Progenitor cell of endocrine pancreas (in vitro differentiated cells): ENCODE measurements at regions not wholly inside any gene's neighbourhood (a gene's known extent, or its start where the extent isn't known, plus 50 kb on each side); places are given as distances from the start of the nearest gene placed in this dataset.

Experiments
- DNase-seq: peaks from one replicate; pipeline ENCODE4 v3.0.0; 2021; ENCODE audit warnings: low spot score; ENCODE audit not compliant: unreplicated experiment
- H3K27ac Mint-ChIP-seq: 2 replicates; pipeline ENCODE4 v1.8.0; 2021; ENCODE audit warnings: mild to moderate bottlenecking, moderate library complexity, mixed read lengths
- H3K27me3 Mint-ChIP-seq: 2 replicates; pipeline ENCODE4 v1.8.0; 2021; ENCODE audit warnings: mixed read lengths
- H3K36me3 Mint-ChIP-seq: 2 replicates; pipeline ENCODE4 v1.8.0; 2022; ENCODE audit warnings: mixed read lengths; ENCODE audit not compliant: insufficient read depth
- H3K4me1 Mint-ChIP-seq: 2 replicates; pipeline ENCODE4 v1.8.0; 2021; ENCODE audit warnings: low read depth, mixed read lengths
- H3K4me3 Mint-ChIP-seq: 2 replicates; pipeline ENCODE4 v1.8.0; 2021; ENCODE audit warnings: low read depth, mild to moderate bottlenecking, moderate library complexity, mixed read lengths
- H3K9me3 Mint-ChIP-seq: 2 replicates; pipeline ENCODE4 v1.8.0; 2021; ENCODE audit warnings: low read depth, mixed read lengths
- TF ChIP-seq, protein P1 (sequence below): fragments of 200-600 bp; sonication (generic); IDR thresholded peaks from one replicate; pipeline ENCODE4 v1.5.0; 2021; ENCODE audit warnings: antibody characterized with exemption, mild to moderate bottlenecking; ENCODE audit not compliant: unreplicated experiment

DNA sequence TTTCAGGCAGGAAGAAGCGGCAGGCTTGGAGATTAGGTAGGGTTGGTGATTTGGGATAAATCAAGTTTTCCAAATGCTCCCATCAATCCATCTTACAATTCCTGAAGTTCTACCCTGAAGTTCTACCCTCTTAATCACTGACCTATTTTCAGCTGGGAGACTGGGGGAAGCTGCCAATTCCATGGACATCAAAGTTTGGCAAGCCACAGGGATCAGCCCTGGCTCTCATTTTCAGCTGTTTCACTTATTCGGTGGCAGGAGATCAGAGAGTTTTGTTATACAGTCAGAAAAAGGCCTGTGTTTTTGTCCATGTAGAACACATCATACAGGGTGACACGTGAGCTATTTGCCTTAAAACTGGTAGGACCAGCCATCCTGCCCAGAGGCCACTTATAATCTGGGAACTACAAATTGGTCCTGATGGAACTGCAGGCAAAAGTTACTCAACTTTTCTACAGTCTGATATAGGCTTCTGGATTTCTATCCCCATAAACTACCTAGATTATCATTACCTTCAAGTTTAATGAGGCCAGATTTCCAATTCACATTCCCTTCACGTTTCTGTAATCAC is 112.9 kb upstream of the ZNF746 start:
- peaks cover 32% of the 10 kb centered on the region for H3K36me3 Mint-ChIP-seq
- H3K4me1 Mint-ChIP-seq = no peaks in the 10 kb centered on the region
- TF ChIP-seq, protein P1, sequence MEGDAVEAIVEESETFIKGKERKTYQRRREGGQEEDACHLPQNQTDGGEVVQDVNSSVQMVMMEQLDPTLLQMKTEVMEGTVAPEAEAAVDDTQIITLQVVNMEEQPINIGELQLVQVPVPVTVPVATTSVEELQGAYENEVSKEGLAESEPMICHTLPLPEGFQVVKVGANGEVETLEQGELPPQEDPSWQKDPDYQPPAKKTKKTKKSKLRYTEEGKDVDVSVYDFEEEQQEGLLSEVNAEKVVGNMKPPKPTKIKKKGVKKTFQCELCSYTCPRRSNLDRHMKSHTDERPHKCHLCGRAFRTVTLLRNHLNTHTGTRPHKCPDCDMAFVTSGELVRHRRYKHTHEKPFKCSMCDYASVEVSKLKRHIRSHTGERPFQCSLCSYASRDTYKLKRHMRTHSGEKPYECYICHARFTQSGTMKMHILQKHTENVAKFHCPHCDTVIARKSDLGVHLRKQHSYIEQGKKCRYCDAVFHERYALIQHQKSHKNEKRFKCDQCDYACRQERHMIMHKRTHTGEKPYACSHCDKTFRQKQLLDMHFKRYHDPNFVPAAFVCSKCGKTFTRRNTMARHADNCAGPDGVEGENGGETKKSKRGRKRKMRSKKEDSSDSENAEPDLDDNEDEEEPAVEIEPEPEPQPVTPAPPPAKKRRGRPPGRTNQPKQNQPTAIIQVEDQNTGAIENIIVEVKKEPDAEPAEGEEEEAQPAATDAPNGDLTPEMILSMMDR = no peak
- H3K9me3 Mint-ChIP-seq = no peaks in the 10 kb centered on the region
- no peak overlapping the region for H3K4me3 Mint-ChIP-seq
- H3K27ac Mint-ChIP-seq = no peak overlapping the region
- H3K27me3 Mint-ChIP-seq = no peaks in the 10 kb centered on the region
- no peak for DNase-seq

DNA sequence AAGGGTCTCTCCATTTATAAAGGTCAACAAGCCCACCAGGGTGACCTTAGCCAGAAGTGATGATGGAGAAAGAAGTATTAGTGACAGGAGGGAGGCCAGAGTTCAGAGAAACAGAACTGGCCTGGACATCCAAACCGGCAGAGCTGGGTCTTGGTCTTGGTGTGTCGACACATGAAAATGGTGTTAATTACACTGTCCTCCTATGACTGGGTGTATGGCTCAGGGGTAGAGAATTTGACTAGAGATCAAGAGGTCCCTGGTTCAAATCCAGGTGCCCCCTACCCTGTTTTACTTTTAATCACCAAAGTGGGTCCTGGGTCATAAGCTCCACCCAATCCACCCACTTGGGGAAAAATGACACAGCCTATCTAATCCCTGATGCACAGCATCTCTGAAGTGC is 110.6 kb upstream of the ZNF746 start:
- no peak for DNase-seq

GRCh38 chr7:149607683-149608082 is 110.1 kb upstream of the ZNF746 start:
- Mint-ChIP-seq H3K27me3 (no peaks in the 10 kb centered on the region), H3K9me3 (no peaks in the 10 kb centered on the region), H3K4me3 (no peak overlapping the region), H3K4me1 (no peaks in the 10 kb centered on the region), H3K36me3 (peaks cover 20% of the 10 kb centered on the region), H3K27ac (no peak overlapping the region)
- TF ChIP-seq, protein P1 = no peak
- DNase-seq = no peak

More for the DNA sequence above, 110.6 kb upstream of the ZNF746 start:
- no peaks in the 10 kb centered on the region for H3K9me3 Mint-ChIP-seq
- H3K4me3 Mint-ChIP-seq = no peak overlapping the region
- no peaks in the 10 kb centered on the region for H3K27me3 Mint-ChIP-seq
- H3K36me3 Mint-ChIP-seq = peaks cover 21% of the 10 kb centered on the region
- no peak overlapping the region for H3K27ac Mint-ChIP-seq
- H3K4me1 Mint-ChIP-seq = no peaks in the 10 kb centered on the region
- TF ChIP-seq, protein P1 = no peak

GRCh38 chr7:149606826-149607225 is 109.2 kb upstream of the ZNF746 start:
- no peak for DNase-seq
- Mint-ChIP-seq H3K27me3 (no peaks in the 10 kb centered on the region), H3K36me3 (peaks cover 17% of the 10 kb centered on the region), H3K4me3 (no peak overlapping the region), H3K27ac (no peak overlapping the region), H3K4me1 (no peaks in the 10 kb centered on the region), H3K9me3 (no peaks in the 10 kb centered on the region)
- TF ChIP-seq, protein P1 = no peak

DNA sequence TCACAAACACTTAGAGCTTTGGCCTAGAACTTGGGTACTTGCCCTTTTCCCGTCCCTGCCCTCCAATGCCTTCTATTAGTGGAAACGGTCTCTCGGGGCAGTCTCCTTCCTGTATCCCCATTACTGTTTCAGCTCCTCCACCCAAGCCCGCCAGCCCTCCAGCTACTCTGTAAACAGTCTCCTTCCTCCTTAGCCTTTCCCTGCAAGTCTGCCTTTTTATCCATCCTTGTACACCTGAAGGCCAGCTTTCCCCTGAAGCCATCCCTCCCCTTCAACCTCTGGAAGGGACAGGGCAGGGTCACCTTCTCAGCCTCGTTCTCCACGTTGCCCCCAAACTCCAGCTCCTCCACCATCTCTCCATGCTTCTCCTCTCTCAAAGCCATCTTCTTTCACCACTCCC is 108.1 kb upstream of the ZNF746 start:
- DNase-seq = no peak
- H3K27me3 Mint-ChIP-seq = no peaks in the 10 kb centered on the region
- H3K9me3 Mint-ChIP-seq = no peaks in the 10 kb centered on the region
- peaks cover 21% of the 10 kb centered on the region for H3K36me3 Mint-ChIP-seq
- H3K4me3 Mint-ChIP-seq = no peak overlapping the region
- TF ChIP-seq, protein P1 = no peak
- H3K4me1 Mint-ChIP-seq = no peaks in the 10 kb centered on the region
- H3K27ac Mint-ChIP-seq = no peak overlapping the region
